DND-41 (cell line): ENCODE measurements at regions not wholly inside any gene's neighbourhood (a gene's known extent, or its start where the extent isn't known, plus 50 kb on each side); places are given as distances from the start of the nearest gene placed in this dataset.

ENCODE experiments used
- ATAC-seq: fragments of 200-7000 bp; cut with Tn5 transposase; 3 replicates; pipeline ENCODE4 v1.9.1; 2021; ENCODE audit warnings: low read depth; ENCODE audit not compliant: insufficient read depth
- DNase-seq: peaks from one replicate; pipeline ENCODE4 v3.0.0-alpha.2; 2020
- H2AFZ ChIP-seq: 2 replicates; pipeline ENCODE4 v1.6.0; 2012; ENCODE audit warnings: low read depth, low read length
- H3K27ac ChIP-seq: 2 replicates; pipeline ENCODE4 v1.5.1; 2012; ENCODE audit warnings: low read length, inconsistent platforms
- H3K27me3 ChIP-seq: fragments of 200-600 bp; sonication (generic); 2 replicates; pipeline ENCODE4 v1.6.0; 2012; ENCODE audit warnings: low read length, mild to moderate bottlenecking, inconsistent platforms; ENCODE audit not compliant: insufficient read depth, poor library complexity
- H3K36me3 ChIP-seq: 2 replicates; pipeline ENCODE4 v1.5.1; 2012; ENCODE audit warnings: low read length, inconsistent platforms; ENCODE audit not compliant: insufficient read depth
- H3K4me1 ChIP-seq: 2 replicates; pipeline ENCODE4 v1.5.1; 2012; ENCODE audit warnings: mild to moderate bottlenecking, low read length; ENCODE audit not compliant: insufficient read depth
- H3K4me2 ChIP-seq: 2 replicates; pipeline ENCODE4 v1.6.0; 2012; ENCODE audit warnings: mild to moderate bottlenecking, moderate library complexity, low read length, inconsistent platforms; ENCODE audit not compliant: insufficient read depth
- H3K4me3 ChIP-seq, 2 experiments: fragments of 200-600 bp in 1 of 2; shearing (Covaris generic) in 1 of 2; 2 replicates each; pipeline ENCODE4 v1.5.1; 2012 to 2016; ENCODE audit warnings: inconsistent platforms in 2 of 2, low read length in 2 of 2, mild to moderate bottlenecking in 2 of 2, low read depth in 1 of 2, moderate library complexity in 1 of 2
- H3K79me2 ChIP-seq: 2 replicates; pipeline ENCODE4 v1.6.0; 2012; ENCODE audit warnings: low read length, inconsistent platforms; ENCODE audit not compliant: insufficient read depth
- H3K9ac ChIP-seq: 2 replicates; pipeline ENCODE4 v1.6.0; 2012; ENCODE audit warnings: low read depth, mild to moderate bottlenecking, inconsistent platforms, low read length, moderate library complexity
- H3K9me3 ChIP-seq: 2 replicates; pipeline ENCODE4 v1.5.1; 2012; ENCODE audit warnings: low read length, moderate library complexity, mild to moderate bottlenecking, inconsistent platforms; ENCODE audit not compliant: insufficient read depth, severe bottlenecking
- H4K20me1 ChIP-seq: 2 replicates; pipeline ENCODE4 v1.6.0; 2012; ENCODE audit warnings: low read length; ENCODE audit not compliant: insufficient read depth
- CTCF ChIP-seq: IDR thresholded peaks from 2 replicates; pipeline ENCODE4 v1.5.1; 2012; ENCODE audit warnings: borderline replicate concordance, low read length, moderate library complexity, mild to moderate bottlenecking; ENCODE audit not compliant: poor library complexity, severe bottlenecking; ENCODE audit errors: extremely low read depth
- EZH2 ChIP-seq: IDR thresholded peaks from 3 replicates; pipeline ENCODE4 v1.6.1; 2012; ENCODE audit warnings: borderline replicate concordance, low read depth, mild to moderate bottlenecking, moderate library complexity, low read length, inconsistent platforms; ENCODE audit not compliant: severe bottlenecking

- no peak for TF ChIP-seq CTCF
- no peak for TF ChIP-seq EZH2
- DNase-seq: no peak
- H3K79me2 ChIP-seq: no peaks in the 10 kb centered on the region
- no peak overlapping the region for H3K9ac ChIP-seq
- H3K36me3 ChIP-seq: no peaks in the 10 kb centered on the region
- H3K4me3 ChIP-seq: no peak overlapping the region
- no peak overlapping the region for H3K27ac ChIP-seq
- H3K4me1 ChIP-seq: no peaks in the 10 kb centered on the region
- H3K4me2 ChIP-seq: no peak overlapping the region
- ATAC-seq: no peak
- no peaks in the 10 kb centered on the region for H4K20me1 ChIP-seq
- H3K27me3 ChIP-seq: no peaks in the 10 kb centered on the region
- H3K9me3 ChIP-seq: no peaks in the 10 kb centered on the region
- H2AFZ ChIP-seq: no peak overlapping the region
These were observed 232.9 kb downstream of the ARAP2 start for GRCh38 chr4:36011381-36011780.

- Histone ChIP-seq H3K9ac (no peak overlapping the region), H2AFZ (no peak overlapping the region), H3K4me2 (no peak overlapping the region), H4K20me1 (no peaks in the 10 kb centered on the region), H3K4me3 (no peak overlapping the region), H3K9me3 (no peaks in the 10 kb centered on the region), H3K27ac (no peak overlapping the region), H3K79me2 (no peaks in the 10 kb centered on the region), H3K4me1 (no peaks in the 10 kb centered on the region), H3K36me3 (no peaks in the 10 kb centered on the region), H3K27me3 (no peaks in the 10 kb centered on the region)
- TF ChIP-seq CTCF (no peak), EZH2 (no peak)
- ATAC-seq (no peak), DNase-seq (no peak)
These were observed 231.8 kb downstream of the ARAP2 start for GRCh38 chr4:36012503-36012902.

GRCh38 chr4:36013206-36013605, 231.1 kb downstream of the ARAP2 start:
- Histone ChIP-seq H3K4me2 (no peak overlapping the region), H4K20me1 (no peaks in the 10 kb centered on the region), H3K27ac (no peak overlapping the region), H3K36me3 (no peaks in the 10 kb centered on the region), H3K9ac (no peak overlapping the region), H3K79me2 (no peaks in the 10 kb centered on the region), H2AFZ (no peak overlapping the region), H3K27me3 (no peaks in the 10 kb centered on the region), H3K4me1 (no peaks in the 10 kb centered on the region), H3K4me3 (no peak overlapping the region), H3K9me3 (no peaks in the 10 kb centered on the region)
- TF ChIP-seq EZH2 (no peak), CTCF (no peak)
- ATAC-seq: no peak
- DNase-seq: no peak
